GM23248 (cell line): ENCODE measurements at regions not wholly inside any gene's neighbourhood (a gene's known extent, or its start where the extent isn't known, plus 50 kb on each side); places are given as distances from the start of the nearest gene placed in this dataset.

ENCODE experiments used
- DNase-seq: peaks from one replicate; pipeline ENCODE4 v3.0.0-alpha.2; 2015
- H2AFZ ChIP-seq: fragments of 200-600 bp; sonication (generic); 2 replicates; pipeline ENCODE4 v1.6.1; 2016; ENCODE audit warnings: antibody characterized with exemption
- H3F3A ChIP-seq: fragments of 200-600 bp; sonication (generic); 2 replicates; pipeline ENCODE4 v1.6.1; 2016; ENCODE audit warnings: mild to moderate bottlenecking, antibody characterized with exemption, mixed run types; ENCODE audit not compliant: insufficient read depth
- H3K27ac ChIP-seq: fragments of 200-600 bp; sonication (generic); 2 replicates; pipeline ENCODE4 v1.5.1; 2016; ENCODE audit warnings: mild to moderate bottlenecking
- H3K27me3 ChIP-seq: fragments of 200-600 bp; sonication (generic); replicated peaks from 2 replicates; pipeline ENCODE4 v1.6.1; 2016; ENCODE audit warnings: mild to moderate bottlenecking; ENCODE audit not compliant: insufficient read depth
- H3K36me3 ChIP-seq: fragments of 200-600 bp; sonication (generic); 2 replicates; pipeline ENCODE4 v1.6.1; 2016; ENCODE audit warnings: low read depth, mild to moderate bottlenecking
- H3K4me1 ChIP-seq: fragments of 200-600 bp; sonication (generic); 2 replicates; pipeline ENCODE4 v1.6.1; 2016; ENCODE audit warnings: mild to moderate bottlenecking; ENCODE audit not compliant: insufficient read depth
- H3K4me2 ChIP-seq: fragments of 200-600 bp; sonication (generic); one replicate; pipeline ENCODE4 v1.6.1; 2016; ENCODE audit warnings: mild to moderate bottlenecking; ENCODE audit not compliant: unreplicated experiment
- H3K4me3 ChIP-seq: fragments of 200-600 bp; sonication (generic); 2 replicates; pipeline ENCODE4 v1.5.1; 2016; ENCODE audit warnings: mild to moderate bottlenecking
- H3K79me2 ChIP-seq: fragments of 200-600 bp; sonication (generic); 2 replicates; pipeline ENCODE4 v1.6.1; 2016; ENCODE audit warnings: mild to moderate bottlenecking; ENCODE audit not compliant: insufficient read depth
- H3K9ac ChIP-seq: fragments of 200-600 bp; sonication (generic); 2 replicates; pipeline ENCODE4 v1.6.1; 2016; ENCODE audit warnings: mild to moderate bottlenecking
- H3K9me2 ChIP-seq: fragments of 200-600 bp; sonication (generic); 2 replicates; pipeline ENCODE4 v1.6.1; 2016; ENCODE audit warnings: mixed run types, mild to moderate bottlenecking, moderate library complexity; ENCODE audit not compliant: insufficient read depth
- H3K9me3 ChIP-seq: fragments of 200-600 bp; sonication (generic); one replicate; pipeline ENCODE4 v1.6.1; 2017; ENCODE audit warnings: low read depth
- H4K20me1 ChIP-seq: fragments of 200-600 bp; sonication (generic); 2 replicates; pipeline ENCODE4 v1.6.0; 2016; ENCODE audit not compliant: insufficient read depth
- EZH2 ChIP-seq: fragments of 200-600 bp; sonication (generic); IDR thresholded peaks from 2 replicates; pipeline ENCODE4 v1.6.1; 2018; ENCODE audit warnings: antibody characterized with exemption, mild to moderate bottlenecking; ENCODE audit not compliant: insufficient read depth, poor library complexity, severe bottlenecking
- EZH2phosphoT487 ChIP-seq: fragments of 200-600 bp; sonication (generic); IDR thresholded peaks from 2 replicates; pipeline ENCODE4 v1.6.1; 2018; ENCODE audit warnings: antibody characterized with exemption, moderate library complexity, mild to moderate bottlenecking, low read depth; ENCODE audit not compliant: insufficient read depth
- WGBS, 2 experiments: methylation state at CpG; one replicate each; pipeline ENCODE4 v1.1.6; 2015 to 2017; ENCODE audit warnings: low lambda C conversion rate in 2 of 2, low coverage in 1 of 2; ENCODE audit errors: missing lambda C conversion rate in 2 of 2; 5-methylcytosine and 5-hydroxymethylcytosine counted together
- in situ Hi-C: fragments of 300-500 bp; cut with MboI; formaldehyde crosslinking; loops from 2 replicates; pipeline ENCODE4 v1.15.0; 2020

- Histone ChIP-seq H3K27me3 (no peaks in the 10 kb centered on the region), H4K20me1 (no peaks in the 10 kb centered on the region), H3K27ac (no peak overlapping the region), H3K36me3 (no peaks in the 10 kb centered on the region), H2AFZ (no peak overlapping the region), H3F3A (no peaks in the 10 kb centered on the region), H3K9me3 (no peaks in the 10 kb centered on the region), H3K9ac (no peak overlapping the region), H3K79me2 (no peaks in the 10 kb centered on the region), H3K4me1 (no peaks in the 10 kb centered on the region), H3K4me3 (no peak overlapping the region), H3K9me2 (no peaks in the 10 kb centered on the region), H3K4me2 (no peak overlapping the region)
- in situ Hi-C loops, result no loop called here
- DNase-seq, result no peak
- TF ChIP-seq EZH2phosphoT487, result no peak
- TF ChIP-seq EZH2, result no peak
- 18 to 20% methylated on average over 2 of the region's 2 CpGs for WGBS, 2 experiments
These were observed 213.2 kb upstream of the EDIL3 start for GRCh38 chr5:84597904-84598303.

DNA sequence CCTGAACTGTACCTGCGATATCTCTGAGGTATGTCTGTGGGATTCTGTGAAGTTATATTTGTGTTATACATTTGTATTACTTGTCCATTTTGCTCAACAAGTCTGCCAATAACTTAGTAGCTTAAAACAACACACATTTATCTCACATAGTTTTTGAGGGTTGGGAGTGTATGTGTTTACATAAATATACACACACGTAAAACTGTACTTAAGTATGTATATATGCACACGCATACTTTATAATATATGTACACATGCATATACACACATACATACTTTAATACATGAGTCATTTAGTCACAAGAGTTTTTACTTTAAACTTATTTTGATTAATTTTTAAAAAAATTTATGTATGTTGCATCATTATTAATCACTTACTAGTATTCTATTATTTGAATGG lies 205.9 kb upstream of the EDIL3 start:
- no peak overlapping the region for H3K9ac ChIP-seq
- TF ChIP-seq EZH2, result no peak
- TF ChIP-seq EZH2phosphoT487, result no peak
- in situ Hi-C loops, result no loop called here

GRCh38 chr5:84589926-84590325 lies 205.2 kb upstream of the EDIL3 start:
- Histone ChIP-seq H2AFZ (no peak overlapping the region), H3K9ac (no peak overlapping the region), H3F3A (no peaks in the 10 kb centered on the region), H3K4me3 (no peak overlapping the region), H3K27ac (no peak overlapping the region), H3K27me3 (no peaks in the 10 kb centered on the region), H3K9me2 (no peaks in the 10 kb centered on the region), H3K9me3 (no peaks in the 10 kb centered on the region), H3K4me1 (no peaks in the 10 kb centered on the region), H3K4me2 (no peak overlapping the region), H3K79me2 (no peaks in the 10 kb centered on the region), H3K36me3 (no peaks in the 10 kb centered on the region), H4K20me1 (no peaks in the 10 kb centered on the region)
- WGBS, 2 experiments, result 0% methylated on average over 1 of the region's 1 CpG
- DNase-seq, result no peak
- TF ChIP-seq EZH2phosphoT487 (no peak), EZH2 (no peak)
- in situ Hi-C loops, result no loop called here

More for the DNA sequence above, 205.9 kb upstream of the EDIL3 start:
- no peak for DNase-seq
- H3K9me3 ChIP-seq, result no peaks in the 10 kb centered on the region
- WGBS, 2 experiments, result 62 to 67% methylated on average over 3 of the region's 3 CpGs
- H3F3A ChIP-seq, result no peaks in the 10 kb centered on the region
- no peaks in the 10 kb centered on the region for H3K36me3 ChIP-seq
- no peak overlapping the region for H2AFZ ChIP-seq
- H3K4me2 ChIP-seq, result no peak overlapping the region
- H3K4me1 ChIP-seq, result no peaks in the 10 kb centered on the region
- H3K27me3 ChIP-seq, result no peaks in the 10 kb centered on the region
- H3K9me2 ChIP-seq, result no peaks in the 10 kb centered on the region
- no peak overlapping the region for H3K27ac ChIP-seq
- H3K79me2 ChIP-seq, result no peaks in the 10 kb centered on the region
- H3K4me3 ChIP-seq, result no peak overlapping the region
- no peaks in the 10 kb centered on the region for H4K20me1 ChIP-seq

GRCh38 chr5:84585218-84585617 lies 200.5 kb upstream of the EDIL3 start:
- Histone ChIP-seq H4K20me1 (no peaks in the 10 kb centered on the region), H3K9ac (no peak overlapping the region), H3F3A (no peaks in the 10 kb centered on the region), H3K4me1 (no peaks in the 10 kb centered on the region), H3K9me2 (no peaks in the 10 kb centered on the region), H3K4me3 (no peak overlapping the region), H3K79me2 (no peaks in the 10 kb centered on the region), H3K4me2 (no peak overlapping the region), H3K27me3 (no peaks in the 10 kb centered on the region), H2AFZ (no peak overlapping the region), H3K27ac (no peak overlapping the region), H3K9me3 (no peaks in the 10 kb centered on the region), H3K36me3 (no peaks in the 10 kb centered on the region)
- 26 to 28% methylated on average over 5 of the region's 5 CpGs for WGBS, 2 experiments
- no peak for DNase-seq
- no peak for TF ChIP-seq EZH2phosphoT487
- no peak for TF ChIP-seq EZH2
- in situ Hi-C loops, result no loop called here

DNA sequence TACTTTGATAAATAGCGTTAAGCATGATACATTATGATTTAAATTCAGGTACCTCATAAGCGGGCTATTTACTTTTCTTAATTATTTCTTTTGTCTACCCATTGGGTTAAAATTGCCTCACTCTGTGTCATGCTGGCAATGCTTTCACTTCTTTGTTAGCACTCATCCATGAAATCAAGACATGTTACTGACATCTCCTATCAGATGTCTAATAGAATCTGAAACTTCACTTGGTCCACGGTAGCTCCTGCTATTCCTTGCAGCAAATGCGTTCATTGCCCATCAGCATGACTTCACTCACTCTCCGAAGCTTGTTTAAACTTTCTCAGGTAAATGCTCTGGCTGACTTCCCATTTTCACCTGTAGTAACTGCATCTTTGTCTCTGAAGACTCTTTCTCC lies 193.5 kb upstream of the EDIL3 start:
- H3K4me1 ChIP-seq, result no peaks in the 10 kb centered on the region
- no peaks in the 10 kb centered on the region for H3K9me3 ChIP-seq
- no peak overlapping the region for H3K4me2 ChIP-seq
- H3K27ac ChIP-seq, result no peak overlapping the region
- in situ Hi-C loops, result no loop called here
- TF ChIP-seq EZH2 (no peak), EZH2phosphoT487 (no peak)
- no peak overlapping the region for H2AFZ ChIP-seq
- no peaks in the 10 kb centered on the region for H4K20me1 ChIP-seq
- H3K79me2 ChIP-seq, result no peaks in the 10 kb centered on the region
- 35 to 40% methylated on average over 5 of the region's 5 CpGs for WGBS, 2 experiments
- no peaks in the 10 kb centered on the region for H3K27me3 ChIP-seq
- no peaks in the 10 kb centered on the region for H3F3A ChIP-seq
- H3K9me2 ChIP-seq, result no peaks in the 10 kb centered on the region
- no peak for DNase-seq
- H3K9ac ChIP-seq, result no peak overlapping the region
- no peak overlapping the region for H3K4me3 ChIP-seq
- H3K36me3 ChIP-seq, result no peaks in the 10 kb centered on the region
